ENCODE measurements at regions not wholly inside any gene's neighbourhood (a gene's known extent, or its start where the extent isn't known, plus 50 kb on each side); places are given as distances from the start of the nearest gene placed in this dataset.

- TF ChIP-seq CTCF (IDR thresholded peaks at IDR 0.05) (peak in 1 of 3 donors; percentile 15), POLR2A (IDR thresholded peaks at IDR 0.05) (no peak), EP300 (IDR thresholded peaks at IDR 0.05) (no peak)
These were observed 78.7 kb upstream of the PHACTR3 start for GRCh38 chr20:59525500-59526241.
